ENCODE measurements at regions not wholly inside any gene's neighbourhood (a gene's known extent, or its start where the extent isn't known, plus 50 kb on each side); places are given as distances from the start of the nearest gene placed in this dataset.

DNA sequence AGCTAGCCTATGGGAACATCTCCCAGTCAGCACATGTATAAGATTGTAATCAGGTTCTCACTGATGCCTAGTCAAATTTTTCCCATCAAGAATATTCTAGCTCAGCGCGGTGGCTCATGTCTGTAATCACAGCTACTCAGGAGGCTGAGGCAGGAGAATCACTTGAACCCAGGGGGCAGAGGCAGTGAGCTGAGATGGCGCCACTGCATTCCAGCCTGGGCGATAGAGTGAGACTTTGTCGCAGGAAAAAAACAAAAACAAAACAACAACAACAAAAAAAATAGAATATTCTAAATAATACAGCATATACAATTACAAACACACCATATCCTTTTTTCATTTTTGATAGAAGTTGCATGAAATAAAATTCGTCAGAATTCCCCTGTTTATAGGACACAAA is 67.5 kb upstream of the MYCN start:
- H3K4me3 ChIP-seq (ENCODE audit: extremely low read depth, insufficient read depth, low read length, poor library complexity, severe bottlenecking), result no peak overlapping the region
- no peaks in the 10 kb centered on the region for H3K4me1 ChIP-seq (ENCODE audit: control insufficient read depth, insufficient read depth, low read length, poor library complexity, severe bottlenecking)
- H3K36me3 ChIP-seq (ENCODE audit: control insufficient read depth, insufficient read depth, low read length), result no peaks in the 10 kb centered on the region
- no peaks in the 10 kb centered on the region for H3K9me3 ChIP-seq (ENCODE audit: control insufficient read depth, low read length)
- H3K27ac ChIP-seq (ENCODE audit: low read depth, low read length, severe bottlenecking), result no peak overlapping the region
- 86 to 88% methylated on average over 2 of the region's 6 CpGs for WGBS, 2 experiments (ENCODE audit: insufficient coverage in 2 of 2)

DNA sequence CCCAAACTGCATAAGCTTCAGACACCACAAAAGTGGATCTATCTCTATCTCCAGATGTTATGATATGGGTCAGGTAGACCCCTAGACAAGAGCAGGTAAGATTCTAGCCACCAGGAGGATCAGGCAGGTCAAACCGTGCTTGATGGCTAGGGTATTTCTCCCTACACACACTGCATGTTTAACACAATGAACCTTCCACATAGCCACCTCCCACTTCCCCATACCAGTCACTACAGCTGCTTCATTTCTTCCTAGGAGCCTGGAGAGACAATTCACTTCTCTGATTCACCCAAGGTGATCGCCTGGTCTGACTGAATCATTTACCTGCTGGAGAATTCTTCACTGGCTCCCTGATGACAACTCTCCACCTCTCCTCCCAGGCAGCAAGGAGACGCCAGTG is 66.0 kb upstream of the MYCN start:
- Histone ChIP-seq H3K4me1 (ENCODE audit: control insufficient read depth, insufficient read depth, low read length, poor library complexity, severe bottlenecking) (no peaks in the 10 kb centered on the region), H3K36me3 (ENCODE audit: control insufficient read depth, insufficient read depth, low read length) (no peaks in the 10 kb centered on the region), H3K4me3 (ENCODE audit: extremely low read depth, insufficient read depth, low read length, poor library complexity, severe bottlenecking) (no peak overlapping the region), H3K9me3 (ENCODE audit: control insufficient read depth, low read length) (no peaks in the 10 kb centered on the region), H3K27ac (ENCODE audit: low read depth, low read length, severe bottlenecking) (no peak overlapping the region)
- WGBS, 2 experiments (ENCODE audit: insufficient coverage in 2 of 2), result 85% methylated on average over 3 of the region's 3 CpGs; no CpG with 5 or more reads in 1 of the 2 experiments

DNA sequence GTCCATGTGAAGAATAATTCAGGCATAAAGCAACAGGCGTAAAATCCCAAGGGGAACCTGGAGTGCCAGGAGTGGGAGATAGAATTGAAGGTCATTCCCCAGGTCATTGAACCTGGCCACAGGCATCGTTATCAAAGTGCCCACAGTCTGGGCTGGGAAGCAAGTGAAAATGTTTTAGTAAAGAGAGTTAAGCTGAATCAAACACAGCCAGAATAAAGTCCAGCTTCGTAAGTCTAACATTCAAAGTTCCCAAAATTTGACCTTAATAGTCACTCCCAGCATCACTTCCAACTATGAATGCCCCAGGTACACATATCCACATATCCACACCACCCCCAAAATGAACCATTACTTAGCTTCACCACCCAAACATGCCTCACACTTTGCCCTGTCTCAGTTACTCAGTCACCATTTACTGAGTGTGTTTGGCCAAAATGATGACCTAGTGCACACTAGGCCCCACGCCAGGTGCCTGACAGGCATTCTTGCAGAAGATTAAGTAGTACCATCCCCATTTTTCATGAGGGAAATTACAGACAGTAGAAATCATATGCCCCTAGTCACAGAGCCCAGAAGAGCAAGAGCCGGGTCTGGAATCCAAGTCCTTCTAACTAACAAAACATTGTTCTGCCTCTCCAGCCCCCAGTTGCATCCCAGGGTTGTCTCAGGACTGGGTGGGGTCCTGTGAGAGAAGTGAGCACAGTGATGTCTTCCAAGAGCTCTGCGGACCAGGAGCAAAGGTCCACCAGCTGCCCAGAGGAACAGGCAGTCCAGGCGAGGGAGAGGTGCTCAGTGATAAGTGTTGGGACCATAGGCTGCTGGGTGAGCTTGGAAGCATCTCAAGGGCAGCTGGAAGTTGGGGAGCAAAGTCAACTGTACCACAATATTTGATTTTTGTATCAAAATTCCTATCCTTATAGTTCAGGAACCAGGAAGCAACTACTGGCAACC is 65.2 kb upstream of the MYCN start:
- Histone ChIP-seq H3K4me1 (ENCODE audit: control insufficient read depth, insufficient read depth, low read length, poor library complexity, severe bottlenecking) (no peaks in the 10 kb centered on the region), H3K27ac (ENCODE audit: low read depth, low read length, severe bottlenecking) (no peak overlapping the region), H3K36me3 (ENCODE audit: control insufficient read depth, insufficient read depth, low read length) (no peaks in the 10 kb centered on the region), H3K4me3 (ENCODE audit: extremely low read depth, insufficient read depth, low read length, poor library complexity, severe bottlenecking) (no peak overlapping the region), H3K9me3 (ENCODE audit: control insufficient read depth, low read length) (no peaks in the 10 kb centered on the region)
- 87 to 88% methylated on average over 3 to 5 of the region's 7 CpGs for WGBS, 2 experiments (ENCODE audit: insufficient coverage in 2 of 2)

GRCh38 chr2:15875969-15876705 is 64.2 kb upstream of the MYCN start:
- WGBS, 2 experiments (ENCODE audit: insufficient coverage in 2 of 2), result 100% methylated on average over 1 of the region's 3 CpGs
- Histone ChIP-seq H3K9me3 (ENCODE audit: control insufficient read depth, low read length) (no peaks in the 10 kb centered on the region), H3K27ac (ENCODE audit: low read depth, low read length, severe bottlenecking) (no peak overlapping the region), H3K4me3 (ENCODE audit: extremely low read depth, insufficient read depth, low read length, poor library complexity, severe bottlenecking) (no peak overlapping the region), H3K4me1 (ENCODE audit: control insufficient read depth, insufficient read depth, low read length, poor library complexity, severe bottlenecking) (no peaks in the 10 kb centered on the region), H3K36me3 (ENCODE audit: control insufficient read depth, insufficient read depth, low read length) (no peaks in the 10 kb centered on the region)

DNA sequence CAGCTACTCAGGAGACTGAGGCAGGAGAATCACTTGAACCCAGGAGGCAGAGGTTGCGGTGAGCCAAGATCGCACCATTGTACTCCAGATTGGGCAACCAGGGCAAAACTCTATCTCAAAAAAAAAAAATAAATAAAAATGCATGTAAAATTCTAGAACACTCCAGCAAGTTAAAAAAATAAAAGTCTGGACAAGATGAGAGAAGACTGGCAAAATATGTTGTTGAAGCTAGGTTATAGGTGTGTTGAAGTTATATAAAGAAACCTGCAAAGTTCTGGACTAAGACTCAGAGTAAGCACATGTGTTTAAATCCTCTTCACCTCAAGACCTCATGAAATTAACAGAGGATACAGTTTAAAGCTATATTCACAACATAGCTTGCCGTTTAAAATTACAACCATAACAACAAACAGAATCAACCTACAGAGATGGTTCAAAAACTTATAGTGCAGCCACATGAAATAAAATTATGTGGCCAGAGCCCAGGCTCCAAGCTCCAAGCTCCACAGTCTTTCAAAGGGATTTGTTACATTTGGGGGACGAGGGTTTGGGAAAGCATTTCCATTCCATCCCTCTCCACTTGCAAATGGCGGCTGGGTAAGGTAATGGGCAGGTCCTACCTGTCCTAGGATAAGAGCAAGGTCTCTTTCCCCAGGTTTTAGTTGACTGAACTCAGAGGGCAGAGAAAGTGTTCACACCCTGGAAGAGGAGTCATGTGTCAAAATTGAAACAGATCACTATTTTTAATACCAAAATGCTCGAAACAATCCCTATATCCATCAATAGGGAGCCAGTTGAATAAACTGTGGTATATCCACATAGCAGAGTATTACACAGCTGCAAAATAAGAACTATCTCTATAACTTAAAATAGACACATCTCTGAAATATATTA is 59.9 kb upstream of the MYCN start:
- Histone ChIP-seq H3K4me3 (ENCODE audit: extremely low read depth, insufficient read depth, low read length, poor library complexity, severe bottlenecking) (no peak overlapping the region), H3K36me3 (ENCODE audit: control insufficient read depth, insufficient read depth, low read length) (no peaks in the 10 kb centered on the region), H3K9me3 (ENCODE audit: control insufficient read depth, low read length) (no peaks in the 10 kb centered on the region), H3K27ac (ENCODE audit: low read depth, low read length, severe bottlenecking) (no peak overlapping the region), H3K4me1 (ENCODE audit: control insufficient read depth, insufficient read depth, low read length, poor library complexity, severe bottlenecking) (no peaks in the 10 kb centered on the region)
- WGBS, 2 experiments (ENCODE audit: insufficient coverage in 2 of 2), result 81 to 100% methylated on average over 1 to 3 of the region's 6 CpGs

- Histone ChIP-seq H3K9me3 (ENCODE audit: control insufficient read depth, low read length) (no peaks in the 10 kb centered on the region), H3K27ac (ENCODE audit: low read depth, low read length, severe bottlenecking) (no peak overlapping the region), H3K36me3 (ENCODE audit: control insufficient read depth, insufficient read depth, low read length) (no peaks in the 10 kb centered on the region), H3K4me3 (ENCODE audit: extremely low read depth, insufficient read depth, low read length, poor library complexity, severe bottlenecking) (no peak overlapping the region), H3K4me1 (ENCODE audit: control insufficient read depth, insufficient read depth, low read length, poor library complexity, severe bottlenecking) (no peaks in the 10 kb centered on the region)
- WGBS, 2 experiments (ENCODE audit: insufficient coverage in 2 of 2), result 100% methylated on average over 1 to 4 of the region's 7 CpGs
Measured at GRCh38 chr2:15881120-15881433, 59.3 kb upstream of the MYCN start.

GRCh38 chr2:15881676-15882075 is 58.7 kb upstream of the MYCN start:
- H3K36me3 ChIP-seq (ENCODE audit: control insufficient read depth, insufficient read depth, low read length), result no peaks in the 10 kb centered on the region
- WGBS, 2 experiments (ENCODE audit: insufficient coverage in 2 of 2), result no CpG with 5 or more reads among the region's 2 CpGs
- H3K9me3 ChIP-seq (ENCODE audit: control insufficient read depth, low read length), result no peaks in the 10 kb centered on the region

DNA sequence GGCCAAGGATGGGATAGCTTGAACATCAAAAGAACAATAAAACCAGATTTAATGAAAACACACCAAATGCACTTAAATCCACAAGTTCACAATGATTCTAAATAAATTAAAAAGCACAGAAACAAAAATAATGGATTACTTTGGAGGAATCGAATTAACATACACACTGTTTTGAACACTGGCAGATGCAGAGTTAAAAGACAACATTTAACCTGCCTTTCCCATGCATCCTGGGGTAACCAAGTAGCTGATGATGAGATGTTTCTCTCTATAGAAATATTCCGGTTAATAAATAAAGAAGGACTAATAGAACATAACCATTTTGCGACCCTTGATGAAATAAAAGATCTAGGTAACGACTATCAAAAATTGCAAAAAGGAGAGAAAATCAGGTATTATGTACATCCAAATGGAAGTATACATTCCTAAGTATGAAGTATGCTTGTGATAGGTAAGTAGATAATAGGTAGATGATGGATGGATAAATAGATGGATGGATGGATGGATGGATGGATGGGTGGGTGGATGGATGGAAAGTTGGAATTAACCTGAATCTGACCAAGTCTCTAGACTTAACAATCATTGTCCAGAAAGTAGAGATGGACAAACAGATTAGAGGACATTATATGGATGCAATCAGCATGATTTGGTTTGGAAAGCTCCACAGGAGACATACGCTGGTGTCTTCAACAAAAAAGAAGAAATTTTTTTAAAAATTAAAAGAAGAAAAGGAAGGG is 57.4 kb upstream of the MYCN start:
- H3K36me3 ChIP-seq (ENCODE audit: control insufficient read depth, insufficient read depth, low read length), result no peaks in the 10 kb centered on the region
- no peaks in the 10 kb centered on the region for H3K9me3 ChIP-seq (ENCODE audit: control insufficient read depth, low read length)
- H3K4me3 ChIP-seq (ENCODE audit: extremely low read depth, insufficient read depth, low read length, poor library complexity, severe bottlenecking), result no peak overlapping the region
- 87 to 100% methylated on average over 2 to 3 of the region's 5 CpGs for WGBS, 2 experiments (ENCODE audit: insufficient coverage in 2 of 2)
- no peak overlapping the region for H3K27ac ChIP-seq (ENCODE audit: low read depth, low read length, severe bottlenecking)
- H3K4me1 ChIP-seq (ENCODE audit: control insufficient read depth, insufficient read depth, low read length, poor library complexity, severe bottlenecking), result no peaks in the 10 kb centered on the region

More at GRCh38 chr2:15881676-15882075, 58.7 kb upstream of the MYCN start:
- H3K27ac ChIP-seq (ENCODE audit: low read depth, low read length, severe bottlenecking), result no peak overlapping the region
- H3K4me1 ChIP-seq (ENCODE audit: control insufficient read depth, insufficient read depth, low read length, poor library complexity, severe bottlenecking), result no peaks in the 10 kb centered on the region
- no peak overlapping the region for H3K4me3 ChIP-seq (ENCODE audit: extremely low read depth, insufficient read depth, low read length, poor library complexity, severe bottlenecking)

- WGBS, 2 experiments (ENCODE audit: insufficient coverage in 2 of 2), result 83 to 86% methylated on average over 1 of the region's 2 CpGs
- no peak overlapping the region for H3K27ac ChIP-seq (ENCODE audit: low read depth, low read length, severe bottlenecking)
Measured at GRCh38 chr2:15883684-15884083, 56.7 kb upstream of the MYCN start.

GRCh38 chr2:15884790-15885189 is 55.6 kb upstream of the MYCN start:
- no peak overlapping the region for H3K27ac ChIP-seq (ENCODE audit: low read depth, low read length, severe bottlenecking)
- no peaks in the 10 kb centered on the region for H3K9me3 ChIP-seq (ENCODE audit: control insufficient read depth, low read length)
- no peaks in the 10 kb centered on the region for H3K36me3 ChIP-seq (ENCODE audit: control insufficient read depth, insufficient read depth, low read length)
- WGBS, 2 experiments (ENCODE audit: insufficient coverage in 2 of 2), result no CpG with 5 or more reads among the region's 2 CpGs
- H3K4me3 ChIP-seq (ENCODE audit: extremely low read depth, insufficient read depth, low read length, poor library complexity, severe bottlenecking), result no peak overlapping the region
- no peaks in the 10 kb centered on the region for H3K4me1 ChIP-seq (ENCODE audit: control insufficient read depth, insufficient read depth, low read length, poor library complexity, severe bottlenecking)

More at GRCh38 chr2:15883684-15884083, 56.7 kb upstream of the MYCN start:
- Histone ChIP-seq H3K4me3 (ENCODE audit: extremely low read depth, insufficient read depth, low read length, poor library complexity, severe bottlenecking) (no peak overlapping the region), H3K36me3 (ENCODE audit: control insufficient read depth, insufficient read depth, low read length) (no peaks in the 10 kb centered on the region), H3K4me1 (ENCODE audit: control insufficient read depth, insufficient read depth, low read length, poor library complexity, severe bottlenecking) (no peaks in the 10 kb centered on the region), H3K9me3 (ENCODE audit: control insufficient read depth, low read length) (no peaks in the 10 kb centered on the region)

All from mesodermal cell (in vitro differentiated cells).